ENCODE measurements at regions not wholly inside any gene's neighbourhood (a gene's known extent, or its start where the extent isn't known, plus 50 kb on each side); places are given as distances from the start of the nearest gene placed in this dataset.

DNA sequence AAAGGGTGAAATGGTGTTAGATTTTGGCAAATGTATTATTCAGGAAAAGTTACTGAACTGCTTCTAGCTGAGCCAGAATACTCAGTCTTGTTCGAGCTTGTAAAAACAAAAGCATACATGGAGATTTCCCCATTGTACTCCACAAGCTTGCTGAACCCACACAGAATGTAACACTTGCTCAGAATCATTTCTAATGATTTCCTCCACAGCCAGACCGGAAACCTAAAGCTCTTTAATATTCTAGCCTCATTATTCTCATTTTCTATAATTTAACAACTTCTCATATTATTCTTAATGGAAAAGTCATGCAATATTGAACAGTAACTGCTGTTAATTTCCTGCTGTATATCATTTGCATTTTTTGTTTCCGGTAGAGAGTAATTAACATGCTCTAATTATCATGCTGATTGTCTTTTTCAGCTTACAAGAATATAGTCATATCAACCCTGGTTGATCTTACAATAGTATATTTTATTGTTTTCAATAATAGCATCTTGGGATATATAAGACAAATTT lies 1387.5 kb upstream of the EYS start:
- peaks cover 20% of the 10 kb centered on the region for H3K9me3 Mint-ChIP-seq (ENCODE audit: low read depth, unreplicated experiment)
- H3K36me3 Mint-ChIP-seq (ENCODE audit: insufficient read depth, unreplicated experiment), result no peaks in the 10 kb centered on the region
- no peak overlapping the region for H3K4me3 Mint-ChIP-seq (ENCODE audit: low read depth, unreplicated experiment)
- no peak overlapping the region for H3K27ac Mint-ChIP-seq (ENCODE audit: unreplicated experiment)
- intact Hi-C loops (cut with micrococcal nuclease; ENCODE audit: unreplicated experiment), result no loop called here
- DNase-seq, result no peak
- no peaks in the 10 kb centered on the region for H3K4me1 Mint-ChIP-seq (ENCODE audit: low read depth, unreplicated experiment)
- CTCF ChIA-PET, result no interaction called here
- BruUV-seq (replicated peaks), result no TSS peak
- no peaks in the 10 kb centered on the region for H3K27me3 Mint-ChIP-seq (ENCODE audit: unreplicated experiment)
- TF ChIP-seq, protein P1, sequence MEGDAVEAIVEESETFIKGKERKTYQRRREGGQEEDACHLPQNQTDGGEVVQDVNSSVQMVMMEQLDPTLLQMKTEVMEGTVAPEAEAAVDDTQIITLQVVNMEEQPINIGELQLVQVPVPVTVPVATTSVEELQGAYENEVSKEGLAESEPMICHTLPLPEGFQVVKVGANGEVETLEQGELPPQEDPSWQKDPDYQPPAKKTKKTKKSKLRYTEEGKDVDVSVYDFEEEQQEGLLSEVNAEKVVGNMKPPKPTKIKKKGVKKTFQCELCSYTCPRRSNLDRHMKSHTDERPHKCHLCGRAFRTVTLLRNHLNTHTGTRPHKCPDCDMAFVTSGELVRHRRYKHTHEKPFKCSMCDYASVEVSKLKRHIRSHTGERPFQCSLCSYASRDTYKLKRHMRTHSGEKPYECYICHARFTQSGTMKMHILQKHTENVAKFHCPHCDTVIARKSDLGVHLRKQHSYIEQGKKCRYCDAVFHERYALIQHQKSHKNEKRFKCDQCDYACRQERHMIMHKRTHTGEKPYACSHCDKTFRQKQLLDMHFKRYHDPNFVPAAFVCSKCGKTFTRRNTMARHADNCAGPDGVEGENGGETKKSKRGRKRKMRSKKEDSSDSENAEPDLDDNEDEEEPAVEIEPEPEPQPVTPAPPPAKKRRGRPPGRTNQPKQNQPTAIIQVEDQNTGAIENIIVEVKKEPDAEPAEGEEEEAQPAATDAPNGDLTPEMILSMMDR (IDR thresholded peaks at IDR 0.05; ENCODE audit: unreplicated experiment), result no peak

DNA sequence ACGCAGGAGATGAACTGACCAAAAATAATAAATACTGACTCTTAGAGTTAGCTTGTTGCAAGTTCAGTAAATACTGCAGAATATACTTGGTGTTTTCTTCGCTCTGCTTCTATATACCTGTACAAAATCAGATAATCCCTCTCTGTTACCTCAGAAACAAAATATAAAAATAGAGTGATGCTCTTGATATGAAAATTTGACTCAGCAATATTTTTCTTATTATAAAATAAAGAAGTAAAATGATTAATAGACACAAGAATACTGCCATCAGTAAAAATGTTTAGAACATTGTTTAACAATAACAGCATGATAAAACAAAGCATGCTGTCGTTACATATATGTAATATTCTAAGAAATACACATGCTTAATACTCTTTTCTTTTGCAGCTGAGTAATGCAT lies 1366.9 kb upstream of the EYS start:
- CTCF ChIA-PET, result no interaction called here
- no peak for DNase-seq
- no peaks in the 10 kb centered on the region for H3K36me3 Mint-ChIP-seq (ENCODE audit: insufficient read depth, unreplicated experiment)
- no peaks in the 10 kb centered on the region for H3K27me3 Mint-ChIP-seq (ENCODE audit: unreplicated experiment)
- no peak overlapping the region for H3K4me3 Mint-ChIP-seq (ENCODE audit: low read depth, unreplicated experiment)
- TF ChIP-seq, protein P1 (IDR thresholded peaks at IDR 0.05; ENCODE audit: unreplicated experiment), result no peak
- H3K27ac Mint-ChIP-seq (ENCODE audit: unreplicated experiment), result no peak overlapping the region
- intact Hi-C loops (cut with micrococcal nuclease; ENCODE audit: unreplicated experiment), result no loop called here
- H3K9me3 Mint-ChIP-seq (ENCODE audit: low read depth, unreplicated experiment), result peaks cover 3% of the 10 kb centered on the region
- H3K4me1 Mint-ChIP-seq (ENCODE audit: low read depth, unreplicated experiment), result no peaks in the 10 kb centered on the region
- no TSS peak for BruUV-seq (replicated peaks)

DNA sequence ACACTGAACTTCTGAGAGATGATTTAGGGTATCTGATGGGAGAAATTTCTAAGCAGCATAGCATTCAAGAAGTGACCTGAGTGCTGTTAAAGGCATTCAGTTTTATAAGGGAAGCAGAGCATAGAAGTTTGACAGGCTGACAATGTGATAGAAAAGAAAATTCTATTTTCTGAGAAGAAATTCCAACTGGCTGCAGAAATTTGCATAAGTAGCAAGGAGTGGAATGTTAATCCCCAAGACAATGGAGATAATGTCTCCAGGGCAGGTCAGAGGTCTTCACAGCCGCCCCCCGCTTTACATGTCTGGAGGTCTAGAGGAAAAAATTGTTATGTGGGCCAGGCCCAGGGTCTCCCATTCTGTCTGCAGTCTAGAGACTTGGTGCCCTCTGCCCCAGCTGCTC lies 1361.8 kb upstream of the EYS start:
- no peak for DNase-seq
- Mint-ChIP-seq H3K4me3 (ENCODE audit: low read depth, unreplicated experiment) (no peak overlapping the region), H3K9me3 (ENCODE audit: low read depth, unreplicated experiment) (peaks cover 4% of the 10 kb centered on the region), H3K4me1 (ENCODE audit: low read depth, unreplicated experiment) (no peaks in the 10 kb centered on the region), H3K27me3 (ENCODE audit: unreplicated experiment) (no peaks in the 10 kb centered on the region), H3K36me3 (ENCODE audit: insufficient read depth, unreplicated experiment) (no peaks in the 10 kb centered on the region), H3K27ac (ENCODE audit: unreplicated experiment) (no peak overlapping the region)
- intact Hi-C loops (cut with micrococcal nuclease; ENCODE audit: unreplicated experiment), result no loop called here
- CTCF ChIA-PET, result no interaction called here
- TF ChIP-seq, protein P1 (IDR thresholded peaks at IDR 0.05; ENCODE audit: unreplicated experiment), result no peak
- BruUV-seq (replicated peaks), result no TSS peak

DNA sequence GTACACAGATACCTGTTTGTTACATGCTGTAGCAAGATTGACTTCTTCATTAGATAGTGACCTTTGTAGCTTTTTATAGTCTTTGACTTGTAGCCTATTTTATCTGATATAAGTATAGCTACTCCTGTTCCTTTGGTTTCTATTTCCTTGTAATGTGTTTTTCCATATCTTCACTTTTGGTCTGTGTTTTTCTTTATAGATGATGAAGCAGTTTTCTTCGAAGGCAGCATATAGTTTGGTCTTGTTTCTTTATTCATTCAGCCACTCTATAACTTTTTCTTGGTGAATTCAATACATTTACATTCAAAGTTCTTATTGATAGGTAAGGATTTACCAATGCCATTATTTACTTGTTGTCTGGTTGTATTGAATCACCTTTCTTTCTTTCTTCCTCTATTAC lies 1357.3 kb upstream of the EYS start:
- Mint-ChIP-seq H3K36me3 (ENCODE audit: insufficient read depth, unreplicated experiment) (no peaks in the 10 kb centered on the region), H3K4me3 (ENCODE audit: low read depth, unreplicated experiment) (no peak overlapping the region), H3K27me3 (ENCODE audit: unreplicated experiment) (no peaks in the 10 kb centered on the region), H3K27ac (ENCODE audit: unreplicated experiment) (no peak overlapping the region), H3K4me1 (ENCODE audit: low read depth, unreplicated experiment) (no peaks in the 10 kb centered on the region), H3K9me3 (ENCODE audit: low read depth, unreplicated experiment) (peaks cover 9% of the 10 kb centered on the region)
- BruUV-seq (replicated peaks), result no TSS peak
- TF ChIP-seq, protein P1 (IDR thresholded peaks at IDR 0.05; ENCODE audit: unreplicated experiment), result no peak
- DNase-seq, result no peak
- CTCF ChIA-PET, result interaction anchor here (0.6 kb wide), 1 partner anchor 11 kb away, joined by 8 read pairs; no protein-coding TSS in a partner anchor
- intact Hi-C loops (cut with micrococcal nuclease; ENCODE audit: unreplicated experiment), result no loop called here

Data from Calu3 (cell line).